Parathyroid adenoma (tissue), 2 donors: ENCODE measurements at regions not wholly inside any gene's neighbourhood (a gene's known extent, or its start where the extent isn't known, plus 50 kb on each side); places are given as distances from the start of the nearest gene placed in this dataset.

ENCODE experiments used
- H2AFZ ChIP-seq: fragments of 300-600 bp; sonication (generic); one replicate; pipeline ENCODE4 v1.7.0; 2017; ENCODE audit warnings: antibody characterized with exemption, mild to moderate bottlenecking
- H3K27ac ChIP-seq: fragments of 300-600 bp; sonication (generic); one replicate; pipeline ENCODE4 v1.7.0; 2017
- H3K27me3 ChIP-seq: fragments of 300-600 bp; sonication (generic); one replicate; pipeline ENCODE4 v1.7.0; 2017; ENCODE audit warnings: low read length; ENCODE audit not compliant: control insufficient read depth, insufficient read depth
- H3K36me3 ChIP-seq: fragments of 300-600 bp; sonication (generic); one replicate; pipeline ENCODE4 v1.7.0; 2017; ENCODE audit warnings: low read length; ENCODE audit not compliant: control insufficient read depth, insufficient read depth
- H3K4me1 ChIP-seq: fragments of 300-600 bp; sonication (generic); one replicate; pipeline ENCODE4 v1.7.0; 2017; ENCODE audit warnings: control low read depth
- H3K4me2 ChIP-seq: fragments of 300-600 bp; sonication (generic); one replicate; pipeline ENCODE4 v1.7.0; 2017; ENCODE audit warnings: low read length
- H3K4me3 ChIP-seq: fragments of 300-600 bp; sonication (generic); one replicate; pipeline ENCODE4 v1.7.0; 2017; ENCODE audit warnings: low read depth, low read length
- H3K79me2 ChIP-seq: fragments of 300-600 bp; sonication (generic); one replicate; pipeline ENCODE4 v1.7.0; 2017; ENCODE audit warnings: control low read depth
- H3K9ac ChIP-seq: fragments of 300-600 bp; sonication (generic); one replicate; pipeline ENCODE4 v1.7.0; 2017; ENCODE audit warnings: mild to moderate bottlenecking
- H3K9me3 ChIP-seq: fragments of 300-600 bp; sonication (generic); one replicate; pipeline ENCODE4 v1.7.0; 2017; ENCODE audit warnings: low read length; ENCODE audit not compliant: control insufficient read depth
- CTCF ChIP-seq: fragments of 300-600 bp; sonication (generic); IDR thresholded peaks from one replicate; pipeline ENCODE4 v1.7.0; 2017; ENCODE audit warnings: antibody characterized with exemption, mild to moderate bottlenecking
- donor health status: primary hyperparathyroidism.

- no peak for TF ChIP-seq CTCF
- Histone ChIP-seq H3K4me2 (no peak overlapping the region), H3K4me1 (no peaks in the 10 kb centered on the region), H3K79me2 (no peaks in the 10 kb centered on the region), H3K9me3 (no peaks in the 10 kb centered on the region), H3K36me3 (no peaks in the 10 kb centered on the region), H3K4me3 (no peak overlapping the region), H3K27ac (no peak overlapping the region), H3K27me3 (no peaks in the 10 kb centered on the region), H3K9ac (no peak overlapping the region), H2AFZ (no peak overlapping the region)
These were observed 432.5 kb downstream of the CD109 start for GRCh38 chr6:74128536-74128935.

- Histone ChIP-seq H3K79me2 (no peaks in the 10 kb centered on the region), H2AFZ (no peak overlapping the region), H3K9ac (no peak overlapping the region), H3K36me3 (no peaks in the 10 kb centered on the region), H3K27ac (no peak overlapping the region), H3K4me3 (no peak overlapping the region), H3K4me1 (no peaks in the 10 kb centered on the region), H3K27me3 (no peaks in the 10 kb centered on the region), H3K4me2 (no peak overlapping the region), H3K9me3 (no peaks in the 10 kb centered on the region)
- TF ChIP-seq CTCF = no peak
These were observed 421.1 kb downstream of the CD109 start for GRCh38 chr6:74117113-74117512.

- H3K4me1 ChIP-seq = no peaks in the 10 kb centered on the region
- H3K4me3 ChIP-seq = no peak overlapping the region
- no peak overlapping the region for H3K4me2 ChIP-seq
- no peak overlapping the region for H2AFZ ChIP-seq
- no peak overlapping the region for H3K27ac ChIP-seq
- no peaks in the 10 kb centered on the region for H3K79me2 ChIP-seq
- no peak overlapping the region for H3K9ac ChIP-seq
- H3K27me3 ChIP-seq = no peaks in the 10 kb centered on the region
- no peaks in the 10 kb centered on the region for H3K36me3 ChIP-seq
- H3K9me3 ChIP-seq = no peaks in the 10 kb centered on the region
- TF ChIP-seq CTCF = no peak
These were observed 419.7 kb downstream of the CD109 start for GRCh38 chr6:74115674-74116073.

GRCh38 chr6:74114428-74114827, 418.4 kb downstream of the CD109 start:
- Histone ChIP-seq H3K9me3 (no peaks in the 10 kb centered on the region), H3K4me2 (no peak overlapping the region), H3K36me3 (no peaks in the 10 kb centered on the region), H3K79me2 (no peaks in the 10 kb centered on the region), H3K4me1 (no peaks in the 10 kb centered on the region), H3K27me3 (no peaks in the 10 kb centered on the region), H3K9ac (no peak overlapping the region), H3K27ac (no peak overlapping the region), H3K4me3 (no peak overlapping the region), H2AFZ (no peak overlapping the region)
- no peak for TF ChIP-seq CTCF

GRCh38 chr6:74113901-74114300, 417.9 kb downstream of the CD109 start:
- H3K27ac ChIP-seq = no peak overlapping the region
- H3K27me3 ChIP-seq = no peaks in the 10 kb centered on the region
- H3K36me3 ChIP-seq = no peaks in the 10 kb centered on the region
- H3K4me1 ChIP-seq = no peaks in the 10 kb centered on the region
- no peak for TF ChIP-seq CTCF
- no peaks in the 10 kb centered on the region for H3K79me2 ChIP-seq
- H3K4me3 ChIP-seq = no peak overlapping the region
- H3K9me3 ChIP-seq = no peaks in the 10 kb centered on the region
- H3K4me2 ChIP-seq = no peak overlapping the region
- H3K9ac ChIP-seq = no peak overlapping the region
- no peak overlapping the region for H2AFZ ChIP-seq
